ENCODE measurements at regions not wholly inside any gene's neighbourhood (a gene's known extent, or its start where the extent isn't known, plus 50 kb on each side); places are given as distances from the start of the nearest gene placed in this dataset.

DNA sequence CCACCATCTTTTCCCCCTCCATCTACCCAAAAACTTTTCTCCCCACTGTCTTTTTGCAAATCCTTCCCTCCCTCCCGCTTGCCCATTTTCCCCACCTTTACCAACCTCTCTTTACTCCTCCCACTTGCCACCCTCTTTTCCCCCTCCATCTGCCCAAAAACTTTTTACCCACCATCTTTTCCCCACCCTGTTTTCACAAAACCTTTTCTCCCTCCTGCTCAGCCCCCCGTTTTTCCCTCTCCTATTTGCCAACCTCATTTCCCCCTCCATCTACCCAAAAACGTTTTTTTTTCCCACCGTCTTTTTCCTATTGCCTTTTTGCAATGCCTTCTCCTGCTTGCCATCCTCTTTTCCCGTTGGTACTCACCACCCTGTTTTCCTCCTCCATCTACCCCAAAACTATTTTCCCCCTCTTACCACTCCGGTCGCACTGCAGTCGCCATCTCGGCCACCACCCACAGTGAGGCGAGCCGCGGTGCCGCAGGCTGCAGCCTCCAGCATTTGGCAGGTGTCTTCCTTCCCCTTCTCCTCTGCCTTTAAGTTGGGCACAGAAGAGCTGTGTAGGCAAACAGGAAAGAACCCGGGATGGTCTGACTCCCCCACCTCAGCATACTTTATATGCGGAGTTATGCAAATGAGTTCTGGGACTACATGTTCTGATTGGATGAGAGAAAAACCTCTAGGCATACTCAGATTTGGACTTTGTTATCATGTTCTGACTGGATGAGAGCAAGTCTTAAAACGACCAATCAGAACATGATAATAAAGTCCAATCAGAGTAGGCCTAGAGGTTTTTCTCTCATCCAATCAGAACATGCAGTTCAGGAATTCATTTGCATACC, 121.2 kb upstream of the VPREB1 start:
- TF ChIP-seq, protein P1, sequence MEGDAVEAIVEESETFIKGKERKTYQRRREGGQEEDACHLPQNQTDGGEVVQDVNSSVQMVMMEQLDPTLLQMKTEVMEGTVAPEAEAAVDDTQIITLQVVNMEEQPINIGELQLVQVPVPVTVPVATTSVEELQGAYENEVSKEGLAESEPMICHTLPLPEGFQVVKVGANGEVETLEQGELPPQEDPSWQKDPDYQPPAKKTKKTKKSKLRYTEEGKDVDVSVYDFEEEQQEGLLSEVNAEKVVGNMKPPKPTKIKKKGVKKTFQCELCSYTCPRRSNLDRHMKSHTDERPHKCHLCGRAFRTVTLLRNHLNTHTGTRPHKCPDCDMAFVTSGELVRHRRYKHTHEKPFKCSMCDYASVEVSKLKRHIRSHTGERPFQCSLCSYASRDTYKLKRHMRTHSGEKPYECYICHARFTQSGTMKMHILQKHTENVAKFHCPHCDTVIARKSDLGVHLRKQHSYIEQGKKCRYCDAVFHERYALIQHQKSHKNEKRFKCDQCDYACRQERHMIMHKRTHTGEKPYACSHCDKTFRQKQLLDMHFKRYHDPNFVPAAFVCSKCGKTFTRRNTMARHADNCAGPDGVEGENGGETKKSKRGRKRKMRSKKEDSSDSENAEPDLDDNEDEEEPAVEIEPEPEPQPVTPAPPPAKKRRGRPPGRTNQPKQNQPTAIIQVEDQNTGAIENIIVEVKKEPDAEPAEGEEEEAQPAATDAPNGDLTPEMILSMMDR (IDR thresholded peaks at IDR 0.05; ENCODE audit: poor library complexity, severe bottlenecking): no peak
- Histone ChIP-seq H3K4me3 (ENCODE audit: severe bottlenecking) (no peak overlapping the region), H3K4me1 (ENCODE audit: insufficient read depth, poor library complexity, severe bottlenecking) (no peaks in the 10 kb centered on the region), H3K36me3 (ENCODE audit: low read depth) (no peaks in the 10 kb centered on the region), H3K9me3 (ENCODE audit: severe bottlenecking) (peaks cover 10% of the 10 kb centered on the region), H3K27ac (ENCODE audit: poor library complexity, severe bottlenecking) (no peak overlapping the region), H3K27me3 (ENCODE audit: insufficient read depth, poor library complexity, severe bottlenecking) (no peaks in the 10 kb centered on the region)
- DNase-seq (ENCODE audit: low spot score) (no peak), ATAC-seq (ENCODE audit: low read depth) (no peak)

DNA sequence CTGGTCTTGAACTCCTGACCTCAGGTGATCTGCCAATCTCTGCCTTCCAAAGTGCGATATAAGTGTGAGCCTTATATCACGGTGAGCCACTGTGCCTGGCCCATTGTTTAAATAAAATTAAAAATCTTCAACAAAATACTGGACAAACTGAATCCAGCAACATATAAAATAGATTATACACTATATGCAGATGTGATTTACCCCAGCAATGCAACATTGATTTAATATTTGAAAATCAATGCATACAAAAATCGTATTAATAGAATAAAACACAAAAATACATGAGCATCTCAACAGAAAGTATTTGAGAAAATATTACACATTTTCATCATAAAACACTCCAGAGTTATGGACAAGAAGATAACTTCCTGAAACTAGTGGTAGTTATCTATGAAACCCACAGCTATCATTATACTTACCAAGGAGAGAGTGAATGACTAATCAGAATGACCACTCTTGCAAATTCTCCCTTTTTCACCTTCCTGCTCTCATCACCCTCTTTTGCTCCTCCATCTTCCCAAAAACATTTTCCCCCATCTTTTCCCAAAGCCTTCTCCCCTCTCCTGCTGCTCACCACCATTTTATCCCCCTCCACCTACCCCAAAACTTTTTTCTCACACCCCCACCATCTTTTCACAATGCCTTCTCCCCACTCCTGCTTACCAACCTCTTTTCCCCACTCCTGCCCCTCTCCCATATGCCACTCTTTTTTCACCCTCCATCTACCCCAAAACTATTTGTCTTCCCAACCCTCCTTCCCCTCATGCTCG, 122.1 kb upstream of the VPREB1 start:
- H3K36me3 ChIP-seq (ENCODE audit: low read depth): no peaks in the 10 kb centered on the region
- H3K9me3 ChIP-seq (ENCODE audit: severe bottlenecking): peaks cover 10% of the 10 kb centered on the region
- DNase-seq (ENCODE audit: low spot score): no peak
- H3K4me3 ChIP-seq (ENCODE audit: severe bottlenecking): no peak overlapping the region
- ATAC-seq (ENCODE audit: low read depth): no peak
- H3K27ac ChIP-seq (ENCODE audit: poor library complexity, severe bottlenecking): no peak overlapping the region
- H3K4me1 ChIP-seq (ENCODE audit: insufficient read depth, poor library complexity, severe bottlenecking): no peaks in the 10 kb centered on the region
- H3K27me3 ChIP-seq (ENCODE audit: insufficient read depth, poor library complexity, severe bottlenecking): no peaks in the 10 kb centered on the region
- TF ChIP-seq, protein P1 (IDR thresholded peaks at IDR 0.05; ENCODE audit: poor library complexity, severe bottlenecking): no peak

DNA sequence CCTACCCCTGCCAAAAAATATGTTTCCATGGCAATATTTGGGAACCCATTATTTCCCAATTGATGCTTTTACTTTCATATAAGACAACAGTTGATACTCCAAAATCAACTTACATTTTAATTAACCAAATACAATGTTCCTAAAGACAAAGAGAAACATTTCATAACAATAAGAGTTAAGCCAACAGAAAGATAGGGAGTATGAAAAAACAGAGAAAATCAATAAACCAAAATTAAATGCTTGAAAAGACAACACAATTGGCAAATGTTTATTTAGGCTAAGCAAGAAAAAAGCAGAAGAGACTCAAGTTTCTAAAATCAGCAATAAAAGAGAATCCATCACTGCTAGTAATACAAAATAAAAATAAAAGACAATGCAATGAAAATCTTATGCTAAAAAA, 123.1 kb upstream of the VPREB1 start:
- no peaks in the 10 kb centered on the region for H3K36me3 ChIP-seq (ENCODE audit: low read depth)
- ATAC-seq (ENCODE audit: low read depth): no peak
- no peak overlapping the region for H3K4me3 ChIP-seq (ENCODE audit: severe bottlenecking)
- no peaks in the 10 kb centered on the region for H3K4me1 ChIP-seq (ENCODE audit: insufficient read depth, poor library complexity, severe bottlenecking)
- H3K27ac ChIP-seq (ENCODE audit: poor library complexity, severe bottlenecking): no peak overlapping the region
- no peaks in the 10 kb centered on the region for H3K27me3 ChIP-seq (ENCODE audit: insufficient read depth, poor library complexity, severe bottlenecking)
- H3K9me3 ChIP-seq (ENCODE audit: severe bottlenecking): peaks cover 10% of the 10 kb centered on the region
- TF ChIP-seq, protein P1 (IDR thresholded peaks at IDR 0.05; ENCODE audit: poor library complexity, severe bottlenecking): no peak
- DNase-seq (ENCODE audit: low spot score): no peak

DNA sequence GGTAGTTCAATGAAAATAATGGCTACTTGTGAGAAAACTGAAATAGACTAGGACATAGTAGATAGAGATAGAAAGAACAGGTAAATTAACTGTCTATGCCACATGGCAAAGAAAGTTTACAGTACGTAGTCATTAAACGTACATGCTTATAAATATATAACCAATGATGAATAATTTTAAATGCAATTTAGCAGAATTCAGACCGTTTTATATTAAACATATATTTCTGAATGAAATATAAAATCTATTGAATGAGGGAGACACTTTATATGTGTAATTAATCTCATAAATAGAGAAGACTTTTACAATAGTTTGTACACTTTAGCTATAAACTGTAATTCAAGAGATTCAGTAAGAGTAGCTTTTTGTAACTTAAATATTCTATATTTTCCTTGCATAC, 124.4 kb upstream of the VPREB1 start:
- no peak for ATAC-seq (ENCODE audit: low read depth)
- no peaks in the 10 kb centered on the region for H3K4me1 ChIP-seq (ENCODE audit: insufficient read depth, poor library complexity, severe bottlenecking)
- peaks cover 10% of the 10 kb centered on the region for H3K9me3 ChIP-seq (ENCODE audit: severe bottlenecking)
- no peaks in the 10 kb centered on the region for H3K27me3 ChIP-seq (ENCODE audit: insufficient read depth, poor library complexity, severe bottlenecking)
- H3K27ac ChIP-seq (ENCODE audit: poor library complexity, severe bottlenecking): no peak overlapping the region
- H3K4me3 ChIP-seq (ENCODE audit: severe bottlenecking): no peak overlapping the region
- DNase-seq (ENCODE audit: low spot score): no peak
- TF ChIP-seq, protein P1 (IDR thresholded peaks at IDR 0.05; ENCODE audit: poor library complexity, severe bottlenecking): no peak
- no peaks in the 10 kb centered on the region for H3K36me3 ChIP-seq (ENCODE audit: low read depth)

Data from RWPE2 (cell line).